Uterus (tissue), 2 donors: ENCODE measurements at regions not wholly inside any gene's neighbourhood (a gene's known extent, or its start where the extent isn't known, plus 50 kb on each side); places are given as distances from the start of the nearest gene placed in this dataset.

ENCODE experiments used
- CTCF ChIP-seq, 4 experiments: fragments of 200-600 bp in 2 of 4; fragments of 450-650 bp in 2 of 4; sonication (generic) in 2 of 4; IDR thresholded peaks; one replicate each; pipeline ENCODE4 v1.5.1; 2016 to 2019; ENCODE audit warnings: antibody characterized with exemption in 4 of 4, mild to moderate bottlenecking in 2 of 4, moderate library complexity in 1 of 4
- POLR2A ChIP-seq, 2 donors: fragments of 450-650 bp; IDR thresholded peaks; one replicate each; pipeline ENCODE4 v1.6.1; 2016; ENCODE audit warnings: antibody characterized with exemption in 2 of 2, mild to moderate bottlenecking in 1 of 2, moderate library complexity in 1 of 2

- no peak for TF ChIP-seq POLR2A (IDR thresholded peaks at IDR 0.05)
- TF ChIP-seq CTCF (IDR thresholded peaks at IDR 0.05) = no peak
These were observed 154.4 kb upstream of the ZNF644 start for GRCh38 chr1:91176250-91176649.
